ENCODE measurements at regions not wholly inside any gene's neighbourhood (a gene's known extent, or its start where the extent isn't known, plus 50 kb on each side); places are given as distances from the start of the nearest gene placed in this dataset.

DNA sequence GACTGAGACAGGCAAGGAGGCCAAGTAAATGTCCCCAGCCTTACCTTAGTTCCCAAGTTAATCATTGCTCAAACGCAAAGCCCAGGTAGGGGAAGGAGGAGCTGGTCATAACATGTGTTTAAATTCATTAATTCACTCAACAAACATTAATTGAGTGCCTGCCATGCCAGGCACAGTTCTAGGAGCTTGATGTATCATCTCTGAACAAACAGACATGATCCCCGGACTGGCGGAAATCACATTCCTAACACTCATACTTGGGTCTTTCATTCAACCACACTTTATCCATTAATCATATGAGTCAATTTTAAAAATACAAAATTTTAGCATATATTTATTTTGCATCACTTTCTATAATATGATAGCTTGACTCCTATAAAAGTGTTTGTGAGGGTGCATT lies 335.3 kb upstream of the NOCT start:
- Mint-ChIP-seq H3K36me3 (ENCODE audit: insufficient read depth, unreplicated experiment) (no peaks in the 10 kb centered on the region), H3K27me3 (ENCODE audit: unreplicated experiment) (no peaks in the 10 kb centered on the region), H3K27ac (ENCODE audit: unreplicated experiment) (no peak overlapping the region), H3K4me1 (ENCODE audit: low read depth, unreplicated experiment) (peaks cover 23% of the 10 kb centered on the region), H3K9me3 (ENCODE audit: low read depth, unreplicated experiment) (no peaks in the 10 kb centered on the region), H3K4me3 (ENCODE audit: low read depth, unreplicated experiment) (no peak overlapping the region)
- CTCF ChIA-PET: interaction anchor here (0.6 to 1.8 kb wide), 4 partner anchors 102 to 999 kb away, joined by 3 to 5 read pairs (median 3); no protein-coding TSS in a partner anchor
- TF ChIP-seq, protein P1, sequence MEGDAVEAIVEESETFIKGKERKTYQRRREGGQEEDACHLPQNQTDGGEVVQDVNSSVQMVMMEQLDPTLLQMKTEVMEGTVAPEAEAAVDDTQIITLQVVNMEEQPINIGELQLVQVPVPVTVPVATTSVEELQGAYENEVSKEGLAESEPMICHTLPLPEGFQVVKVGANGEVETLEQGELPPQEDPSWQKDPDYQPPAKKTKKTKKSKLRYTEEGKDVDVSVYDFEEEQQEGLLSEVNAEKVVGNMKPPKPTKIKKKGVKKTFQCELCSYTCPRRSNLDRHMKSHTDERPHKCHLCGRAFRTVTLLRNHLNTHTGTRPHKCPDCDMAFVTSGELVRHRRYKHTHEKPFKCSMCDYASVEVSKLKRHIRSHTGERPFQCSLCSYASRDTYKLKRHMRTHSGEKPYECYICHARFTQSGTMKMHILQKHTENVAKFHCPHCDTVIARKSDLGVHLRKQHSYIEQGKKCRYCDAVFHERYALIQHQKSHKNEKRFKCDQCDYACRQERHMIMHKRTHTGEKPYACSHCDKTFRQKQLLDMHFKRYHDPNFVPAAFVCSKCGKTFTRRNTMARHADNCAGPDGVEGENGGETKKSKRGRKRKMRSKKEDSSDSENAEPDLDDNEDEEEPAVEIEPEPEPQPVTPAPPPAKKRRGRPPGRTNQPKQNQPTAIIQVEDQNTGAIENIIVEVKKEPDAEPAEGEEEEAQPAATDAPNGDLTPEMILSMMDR (IDR thresholded peaks at IDR 0.05; ENCODE audit: unreplicated experiment): no peak
- BruUV-seq (replicated peaks): no TSS peak
- intact Hi-C loops (cut with micrococcal nuclease; ENCODE audit: unreplicated experiment): loop anchor here (2.0 to 10.0 kb wide), 4 partner anchors 192 to 859 kb away; no protein-coding TSS in a partner anchor
- DNase-seq: peak; percentile 1

DNA sequence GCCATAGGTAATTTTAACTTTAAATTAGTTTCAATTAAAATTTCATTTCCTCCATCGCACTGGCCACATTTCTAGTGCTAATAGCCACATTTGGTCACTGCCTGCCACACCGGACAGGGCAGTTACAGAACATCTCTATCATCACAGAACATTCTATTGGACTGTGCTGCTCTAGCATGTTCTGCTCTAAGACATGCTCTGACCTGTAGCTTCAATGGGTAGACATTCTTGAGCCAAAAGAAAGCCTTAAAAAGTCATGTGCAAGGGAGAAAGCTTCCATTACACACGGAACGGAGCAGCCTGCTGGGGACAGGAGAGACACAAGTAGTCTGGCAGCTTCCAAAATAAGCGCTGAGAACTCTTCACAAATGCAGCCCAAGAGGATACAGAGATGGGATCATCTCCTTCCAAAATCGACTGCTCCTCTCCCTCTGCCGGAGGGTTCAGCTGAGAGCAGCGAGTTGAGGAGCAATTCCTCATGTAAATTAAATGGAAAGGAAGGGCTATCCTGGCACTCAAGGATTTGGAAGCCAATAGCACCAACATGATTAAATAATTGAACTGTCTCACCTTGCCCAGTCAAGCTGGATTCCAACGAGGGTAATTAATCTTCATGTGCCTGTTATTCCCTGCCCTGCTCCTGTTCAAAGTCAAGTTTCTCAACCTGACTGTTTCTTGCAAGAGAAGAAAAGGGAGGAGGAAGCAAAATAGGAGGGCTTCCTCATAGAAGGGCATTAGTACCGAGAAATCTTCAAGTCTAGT lies 336.4 kb upstream of the NOCT start:
- Mint-ChIP-seq H3K27ac (ENCODE audit: unreplicated experiment) (no peak overlapping the region), H3K36me3 (ENCODE audit: insufficient read depth, unreplicated experiment) (no peaks in the 10 kb centered on the region), H3K4me3 (ENCODE audit: low read depth, unreplicated experiment) (no peak overlapping the region), H3K4me1 (ENCODE audit: low read depth, unreplicated experiment) (peaks cover 23% of the 10 kb centered on the region), H3K27me3 (ENCODE audit: unreplicated experiment) (no peaks in the 10 kb centered on the region), H3K9me3 (ENCODE audit: low read depth, unreplicated experiment) (no peaks in the 10 kb centered on the region)
- TF ChIP-seq, protein P1 (IDR thresholded peaks at IDR 0.05; ENCODE audit: unreplicated experiment): no peak
- intact Hi-C loops (cut with micrococcal nuclease; ENCODE audit: unreplicated experiment): no loop called here
- no peak for DNase-seq
- BruUV-seq (replicated peaks): no TSS peak
- CTCF ChIA-PET: no interaction called here

DNA sequence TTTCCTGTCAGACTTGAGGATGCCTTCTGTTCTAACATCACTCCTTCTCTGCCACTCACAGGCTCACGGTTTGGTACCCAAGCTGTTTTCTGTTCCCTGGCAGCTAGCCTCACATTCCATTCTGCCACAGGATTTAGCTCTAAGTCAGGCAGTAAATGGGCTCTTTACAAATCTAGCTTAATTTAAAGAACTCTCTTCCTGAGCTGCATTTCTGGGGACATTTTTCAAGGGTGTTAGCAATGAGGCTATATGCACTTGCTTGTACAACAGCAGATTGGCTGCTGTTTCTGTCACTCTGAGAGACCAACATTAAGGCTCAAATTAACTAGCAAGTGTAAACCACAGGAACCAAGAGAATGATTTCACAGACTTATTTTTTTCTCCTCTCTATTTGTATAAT lies 337.8 kb upstream of the NOCT start:
- Mint-ChIP-seq H3K4me1 (ENCODE audit: low read depth, unreplicated experiment) (peaks cover 19% of the 10 kb centered on the region), H3K27ac (ENCODE audit: unreplicated experiment) (no peak overlapping the region), H3K4me3 (ENCODE audit: low read depth, unreplicated experiment) (no peak overlapping the region), H3K9me3 (ENCODE audit: low read depth, unreplicated experiment) (no peaks in the 10 kb centered on the region), H3K27me3 (ENCODE audit: unreplicated experiment) (no peaks in the 10 kb centered on the region), H3K36me3 (ENCODE audit: insufficient read depth, unreplicated experiment) (no peaks in the 10 kb centered on the region)
- BruUV-seq (replicated peaks): no TSS peak
- no peak for DNase-seq
- CTCF ChIA-PET: no interaction called here
- TF ChIP-seq, protein P1 (IDR thresholded peaks at IDR 0.05; ENCODE audit: unreplicated experiment): no peak
- intact Hi-C loops (cut with micrococcal nuclease; ENCODE audit: unreplicated experiment): no loop called here

DNA sequence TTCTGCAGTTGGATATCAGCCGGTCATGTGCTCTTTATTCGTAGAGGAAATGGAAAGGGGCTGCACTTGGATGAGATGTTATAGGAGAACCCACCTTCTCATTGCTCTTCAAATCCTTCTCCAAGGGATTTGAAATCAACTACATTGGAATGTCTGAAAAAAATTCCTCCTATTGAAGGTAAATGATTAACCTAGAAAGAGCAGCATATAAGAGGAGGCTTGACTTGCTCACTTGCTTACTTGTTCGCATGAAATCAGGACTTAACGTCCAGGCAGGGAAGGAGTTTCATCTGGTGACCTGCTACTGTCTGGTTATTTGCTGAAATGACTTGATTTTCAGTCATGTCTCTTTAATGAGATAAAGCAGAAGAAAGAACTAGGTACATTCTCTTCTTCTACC lies 338.4 kb upstream of the NOCT start:
- Mint-ChIP-seq H3K27ac (ENCODE audit: unreplicated experiment) (no peak overlapping the region), H3K36me3 (ENCODE audit: insufficient read depth, unreplicated experiment) (no peaks in the 10 kb centered on the region), H3K27me3 (ENCODE audit: unreplicated experiment) (no peaks in the 10 kb centered on the region), H3K4me1 (ENCODE audit: low read depth, unreplicated experiment) (peaks cover 14% of the 10 kb centered on the region), H3K9me3 (ENCODE audit: low read depth, unreplicated experiment) (no peaks in the 10 kb centered on the region), H3K4me3 (ENCODE audit: low read depth, unreplicated experiment) (no peak overlapping the region)
- intact Hi-C loops (cut with micrococcal nuclease; ENCODE audit: unreplicated experiment): no loop called here
- no peak for DNase-seq
- BruUV-seq (replicated peaks): no TSS peak
- TF ChIP-seq, protein P1 (IDR thresholded peaks at IDR 0.05; ENCODE audit: unreplicated experiment): no peak
- CTCF ChIA-PET: no interaction called here

All from Calu3 (cell line).